ENCODE measurements at regions not wholly inside any gene's neighbourhood (a gene's known extent, or its start where the extent isn't known, plus 50 kb on each side); places are given as distances from the start of the nearest gene placed in this dataset.

DNA sequence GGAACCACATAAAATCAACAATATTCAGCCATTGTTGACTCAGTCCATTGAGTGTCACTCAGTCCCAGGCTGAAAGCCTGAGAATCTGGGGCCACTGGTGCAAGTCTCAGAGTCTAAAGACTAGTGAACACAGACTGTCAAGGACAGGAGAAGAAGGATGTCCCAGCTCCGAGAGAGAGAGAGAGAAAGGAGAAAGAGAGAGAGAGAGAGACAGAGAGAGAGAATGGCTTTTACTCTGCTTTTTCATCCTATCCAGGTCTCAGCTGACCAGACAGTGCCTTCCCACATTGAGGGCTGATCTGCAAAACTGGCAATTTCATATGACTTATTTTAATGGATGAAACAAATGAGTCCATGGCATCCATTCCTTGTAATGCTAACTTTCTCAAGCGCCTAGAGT, 984.1 kb downstream of the UQCRFS1 start:
- ChIA-PET CTCF (interaction anchor here (0.6 to 1.8 kb wide), 2 partner anchors 12 to 343 kb away, joined by 3 to 6 read pairs; no protein-coding TSS in a partner anchor), POLR2A (no interaction called here), RAD21 (ENCODE audit: unreplicated experiment) (no interaction called here), SMC1A (ENCODE audit: uncharacterized antibody, unreplicated experiment) (interaction anchor here (0.7 to 1.0 kb wide), 3 partner anchors 13 to 214 kb away, joined by 3 read pairs; no protein-coding TSS in a partner anchor)
- no peak overlapping the region for H3K4me2 ChIP-seq (ENCODE audit: control insufficient read depth, insufficient read depth)
- H3K36me3 ChIP-seq (ENCODE audit: control insufficient read depth in 2 of 2, insufficient read depth in 2 of 2, low read length in 1 of 2): no peaks in the 10 kb centered on the region
- in situ Hi-C loops (cut with MboI) (no loop called here), intact Hi-C loops (cut with micrococcal nuclease; ENCODE audit: unreplicated experiment) (no loop called here)
- no peak overlapping the region for H2AFZ ChIP-seq (ENCODE audit: control insufficient read depth, low read depth, low read length)
- H3K9me3 ChIP-seq (replicated peaks; ENCODE audit: control insufficient read depth, insufficient read depth, low read length): no peaks in the 10 kb centered on the region; the same call in 2 of the 3 replicates
- H3K79me2 ChIP-seq (ENCODE audit: control insufficient read depth, insufficient read depth, low read length): no peaks in the 10 kb centered on the region
- FAIRE-seq: no peak
- no peak overlapping the region for H3K9ac ChIP-seq (ENCODE audit: control insufficient read depth, insufficient read depth, low read length)
- no TSS peak for BruUV-seq (replicated peaks)
- DNase-seq (ENCODE audit: low read depth, low spot score): no peak
- H3K27ac ChIP-seq (ENCODE audit: control insufficient read depth, insufficient read depth): no peak overlapping the region
- H3K27me3 ChIP-seq (replicated peaks in 1 of 2; ENCODE audit: control insufficient read depth in 2 of 2, insufficient read depth in 2 of 2, low read length in 1 of 2): no peaks in the 10 kb centered on the region
- H3K4me1 ChIP-seq (ENCODE audit: control insufficient read depth, insufficient read depth, low read length): no peaks in the 10 kb centered on the region
- H4K20me1 ChIP-seq (ENCODE audit: control insufficient read depth, insufficient read depth): no peaks in the 10 kb centered on the region
- no peak for TF ChIP-seq POLR2A (IDR thresholded peaks at IDR 0.05; ENCODE audit: low read depth, low read length)
- TF ChIP-seq MEF2B (IDR thresholded peaks at IDR 0.05; ENCODE audit: partially characterized antibody, poor library complexity, severe bottlenecking): no peak
- TF ChIP-seq JUND (IDR thresholded peaks at IDR 0.05; ENCODE audit: low read depth, low read length): no peak
- no peak for TF ChIP-seq RUNX3 (IDR thresholded peaks at IDR 0.05; ENCODE audit: low read length)
- TF ChIP-seq TAF1 (IDR thresholded peaks at IDR 0.05; ENCODE audit: borderline replicate concordance, low read depth, low read length): no peak
- no peak for TF ChIP-seq TBL1XR1 (IDR thresholded peaks at IDR 0.05; ENCODE audit: low read depth, low read length)
- no peak for TF ChIP-seq SP1 (IDR thresholded peaks at IDR 0.05; ENCODE audit: low read depth, low read length)
- TF ChIP-seq MTA3 (IDR thresholded peaks at IDR 0.05; ENCODE audit: borderline replicate concordance, low read length): no peak
- TF ChIP-seq MXI1 (IDR thresholded peaks at IDR 0.05; ENCODE audit: low read depth, low read length): no peak
- TF ChIP-seq BACH1 (IDR thresholded peaks at IDR 0.05; ENCODE audit: borderline replicate concordance): no peak
- no peak for TF ChIP-seq IRF3 (IDR thresholded peaks at IDR 0.05)
- TF ChIP-seq BCL3 (IDR thresholded peaks at IDR 0.05; ENCODE audit: borderline replicate concordance, insufficient read depth, low read depth, low read length, poor library complexity, severe bottlenecking): no peak
- TF ChIP-seq ZNF384 (IDR thresholded peaks at IDR 0.05; ENCODE audit: borderline replicate concordance, low read depth, low read length): no peak
- TF ChIP-seq HDGF (IDR thresholded peaks at IDR 0.05): no peak
- TF ChIP-seq, protein P1, sequence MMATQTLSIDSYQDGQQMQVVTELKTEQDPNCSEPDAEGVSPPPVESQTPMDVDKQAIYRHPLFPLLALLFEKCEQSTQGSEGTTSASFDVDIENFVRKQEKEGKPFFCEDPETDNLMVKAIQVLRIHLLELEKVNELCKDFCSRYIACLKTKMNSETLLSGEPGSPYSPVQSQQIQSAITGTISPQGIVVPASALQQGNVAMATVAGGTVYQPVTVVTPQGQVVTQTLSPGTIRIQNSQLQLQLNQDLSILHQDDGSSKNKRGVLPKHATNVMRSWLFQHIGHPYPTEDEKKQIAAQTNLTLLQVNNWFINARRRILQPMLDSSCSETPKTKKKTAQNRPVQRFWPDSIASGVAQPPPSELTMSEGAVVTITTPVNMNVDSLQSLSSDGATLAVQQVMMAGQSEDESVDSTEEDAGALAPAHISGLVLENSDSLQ (IDR thresholded peaks at IDR 0.05): no peak
- TF ChIP-seq FOS (IDR thresholded peaks at IDR 0.05; ENCODE audit: borderline replicate concordance, extremely low read depth, insufficient read length): no peak
- TF ChIP-seq BCL11A (IDR thresholded peaks at IDR 0.05; ENCODE audit: low read depth, low read length): no peak
- TF ChIP-seq, protein P2, sequence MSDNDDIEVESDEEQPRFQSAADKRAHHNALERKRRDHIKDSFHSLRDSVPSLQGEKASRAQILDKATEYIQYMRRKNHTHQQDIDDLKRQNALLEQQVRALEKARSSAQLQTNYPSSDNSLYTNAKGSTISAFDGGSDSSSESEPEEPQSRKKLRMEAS (IDR thresholded peaks at IDR 0.05; ENCODE audit: low read depth, low read length): no peak
- TF ChIP-seq KLF5 (IDR thresholded peaks at IDR 0.05; ENCODE audit: partially characterized antibody): no peak
- H3K4me3 ChIP-seq: no peak overlapping the region
- ATAC-seq: no peak
- WGBS (ENCODE audit: insufficient coverage, insufficient replicate concordance, low lambda C conversion rate, missing lambda C conversion rate): 22% methylated on average over 2 of the region's 2 CpGs
